ENCODE measurements at regions not wholly inside any gene's neighbourhood (a gene's known extent, or its start where the extent isn't known, plus 50 kb on each side); places are given as distances from the start of the nearest gene placed in this dataset.
"Not testable (repeated sequence)": the region's sequence is repeated elsewhere in the genome, so short reads cannot be mapped to it uniquely, and the experiment has no call there.

DNA sequence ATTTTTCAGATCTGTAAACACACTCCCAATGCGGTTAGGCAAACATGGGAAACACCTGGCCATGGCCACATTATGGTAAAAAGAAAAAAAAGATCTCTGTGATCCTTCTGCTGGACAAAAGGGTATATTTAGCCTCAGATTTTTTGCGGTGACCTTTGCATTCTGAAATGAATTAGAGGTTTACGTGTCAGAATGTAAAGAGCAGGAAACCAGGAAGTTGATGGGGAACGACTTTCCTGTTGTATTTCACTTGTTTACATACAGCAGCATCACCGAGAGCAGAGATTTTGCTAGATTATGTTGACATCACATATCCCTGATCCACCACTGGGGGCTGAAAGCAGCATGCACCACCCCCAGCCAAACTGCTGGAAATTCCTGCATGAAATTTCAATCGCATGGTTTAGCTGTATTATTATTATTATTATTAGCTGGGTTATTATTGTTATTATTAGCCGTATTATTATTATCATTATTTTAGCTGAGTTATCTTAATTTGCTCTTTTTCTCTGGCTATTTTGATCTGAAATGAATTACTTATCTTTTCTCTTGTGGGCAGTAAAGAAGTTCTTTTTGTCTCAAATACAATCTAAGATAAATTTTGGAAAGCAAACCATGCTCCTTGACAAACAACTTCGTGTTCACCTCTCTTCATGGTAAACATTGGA lies 189.4 kb downstream of the ZFP64 start:
- Histone ChIP-seq H3K9me3 (ENCODE audit: low read length) (no peaks in the 10 kb centered on the region), H2AFZ (ENCODE audit: low read depth, low read length) (no peak overlapping the region)
- TF ChIP-seq RAD21 (conservative IDR thresholded peaks at IDR 0.05) (no peak), EZH2 (IDR thresholded peaks at IDR 0.05; ENCODE audit: borderline replicate concordance, insufficient read depth, low read length, poor library complexity, severe bottlenecking) (no peak), EP300 (conservative IDR thresholded peaks at IDR 0.05; ENCODE audit: poor library complexity, severe bottlenecking) (no peak), MXI1 (conservative IDR thresholded peaks at IDR 0.05; ENCODE audit: poor library complexity, severe bottlenecking) (no peak), TAF1 (IDR thresholded peaks at IDR 0.05; ENCODE audit: low read depth) (no peak), SMC3 (conservative IDR thresholded peaks at IDR 0.05; ENCODE audit: poor library complexity) (no peak), POLR2AphosphoS5 (IDR thresholded peaks at IDR 0.05) (no peak)
- TF ChIP-seq, protein P1, sequence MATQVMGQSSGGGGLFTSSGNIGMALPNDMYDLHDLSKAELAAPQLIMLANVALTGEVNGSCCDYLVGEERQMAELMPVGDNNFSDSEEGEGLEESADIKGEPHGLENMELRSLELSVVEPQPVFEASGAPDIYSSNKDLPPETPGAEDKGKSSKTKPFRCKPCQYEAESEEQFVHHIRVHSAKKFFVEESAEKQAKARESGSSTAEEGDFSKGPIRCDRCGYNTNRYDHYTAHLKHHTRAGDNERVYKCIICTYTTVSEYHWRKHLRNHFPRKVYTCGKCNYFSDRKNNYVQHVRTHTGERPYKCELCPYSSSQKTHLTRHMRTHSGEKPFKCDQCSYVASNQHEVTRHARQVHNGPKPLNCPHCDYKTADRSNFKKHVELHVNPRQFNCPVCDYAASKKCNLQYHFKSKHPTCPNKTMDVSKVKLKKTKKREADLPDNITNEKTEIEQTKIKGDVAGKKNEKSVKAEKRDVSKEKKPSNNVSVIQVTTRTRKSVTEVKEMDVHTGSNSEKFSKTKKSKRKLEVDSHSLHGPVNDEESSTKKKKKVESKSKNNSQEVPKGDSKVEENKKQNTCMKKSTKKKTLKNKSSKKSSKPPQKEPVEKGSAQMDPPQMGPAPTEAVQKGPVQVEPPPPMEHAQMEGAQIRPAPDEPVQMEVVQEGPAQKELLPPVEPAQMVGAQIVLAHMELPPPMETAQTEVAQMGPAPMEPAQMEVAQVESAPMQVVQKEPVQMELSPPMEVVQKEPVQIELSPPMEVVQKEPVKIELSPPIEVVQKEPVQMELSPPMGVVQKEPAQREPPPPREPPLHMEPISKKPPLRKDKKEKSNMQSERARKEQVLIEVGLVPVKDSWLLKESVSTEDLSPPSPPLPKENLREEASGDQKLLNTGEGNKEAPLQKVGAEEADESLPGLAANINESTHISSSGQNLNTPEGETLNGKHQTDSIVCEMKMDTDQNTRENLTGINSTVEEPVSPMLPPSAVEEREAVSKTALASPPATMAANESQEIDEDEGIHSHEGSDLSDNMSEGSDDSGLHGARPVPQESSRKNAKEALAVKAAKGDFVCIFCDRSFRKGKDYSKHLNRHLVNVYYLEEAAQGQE (IDR thresholded peaks at IDR 0.05; ENCODE audit: borderline replicate concordance) = no peak
- TF ChIP-seq, protein P2, sequence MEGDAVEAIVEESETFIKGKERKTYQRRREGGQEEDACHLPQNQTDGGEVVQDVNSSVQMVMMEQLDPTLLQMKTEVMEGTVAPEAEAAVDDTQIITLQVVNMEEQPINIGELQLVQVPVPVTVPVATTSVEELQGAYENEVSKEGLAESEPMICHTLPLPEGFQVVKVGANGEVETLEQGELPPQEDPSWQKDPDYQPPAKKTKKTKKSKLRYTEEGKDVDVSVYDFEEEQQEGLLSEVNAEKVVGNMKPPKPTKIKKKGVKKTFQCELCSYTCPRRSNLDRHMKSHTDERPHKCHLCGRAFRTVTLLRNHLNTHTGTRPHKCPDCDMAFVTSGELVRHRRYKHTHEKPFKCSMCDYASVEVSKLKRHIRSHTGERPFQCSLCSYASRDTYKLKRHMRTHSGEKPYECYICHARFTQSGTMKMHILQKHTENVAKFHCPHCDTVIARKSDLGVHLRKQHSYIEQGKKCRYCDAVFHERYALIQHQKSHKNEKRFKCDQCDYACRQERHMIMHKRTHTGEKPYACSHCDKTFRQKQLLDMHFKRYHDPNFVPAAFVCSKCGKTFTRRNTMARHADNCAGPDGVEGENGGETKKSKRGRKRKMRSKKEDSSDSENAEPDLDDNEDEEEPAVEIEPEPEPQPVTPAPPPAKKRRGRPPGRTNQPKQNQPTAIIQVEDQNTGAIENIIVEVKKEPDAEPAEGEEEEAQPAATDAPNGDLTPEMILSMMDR (IDR thresholded peaks at IDR 0.05; ENCODE audit: poor library complexity, severe bottlenecking) = no peak

GRCh38 chr20:51997281-51997936 lies 194.2 kb downstream of the ZFP64 start:
- H3K9ac ChIP-seq (ENCODE audit: low read length); H3K79me2 ChIP-seq (replicated peaks; ENCODE audit: insufficient read depth, low read length); H3K4me2 ChIP-seq (ENCODE audit: low read length); H3K4me3 ChIP-seq (ENCODE audit: low read length); H3K9me3 ChIP-seq (ENCODE audit: low read length); H3K9me2 ChIP-seq (ENCODE audit: insufficient read depth, low read length); H3K27ac ChIP-seq (ENCODE audit: low read length); H3K27me3 ChIP-seq (ENCODE audit: insufficient read depth, low read depth, low read length); H3K36me3 ChIP-seq (ENCODE audit: insufficient read depth, low read length); H3F3A ChIP-seq (ENCODE audit: insufficient read depth, low read length, poor library complexity, severe bottlenecking); H2AFZ ChIP-seq (ENCODE audit: low read depth, low read length); H4K20me1 ChIP-seq (ENCODE audit: insufficient read depth): not testable (repeated sequence)

More for the DNA sequence above, 189.4 kb downstream of the ZFP64 start:
- H3K9ac ChIP-seq (ENCODE audit: low read length) = no peak overlapping the region
- H3K36me3 ChIP-seq (ENCODE audit: insufficient read depth, low read length) = no peaks in the 10 kb centered on the region
- H3K79me2 ChIP-seq (replicated peaks; ENCODE audit: insufficient read depth, low read length) = no peaks in the 10 kb centered on the region
- no peak overlapping the region for H3K4me3 ChIP-seq (ENCODE audit: low read length)
- no peaks in the 10 kb centered on the region for H3K9me2 ChIP-seq (ENCODE audit: insufficient read depth, low read length)
- no peaks in the 10 kb centered on the region for H3F3A ChIP-seq (ENCODE audit: insufficient read depth, low read length, poor library complexity, severe bottlenecking)
- H3K27ac ChIP-seq (ENCODE audit: low read length) = no peak overlapping the region
- no peaks in the 10 kb centered on the region for H4K20me1 ChIP-seq (ENCODE audit: insufficient read depth)
- no peaks in the 10 kb centered on the region for H3K27me3 ChIP-seq (ENCODE audit: insufficient read depth, low read depth, low read length)
- no peak overlapping the region for H3K4me2 ChIP-seq (ENCODE audit: low read length)

Data from neural cell (in vitro differentiated cells).